H9 (cell line): ENCODE measurements at regions not wholly inside any gene's neighbourhood (a gene's known extent, or its start where the extent isn't known, plus 50 kb on each side); places are given as distances from the start of the nearest gene placed in this dataset.
A peak's percentile ranks its signal among the peaks of the same experiment; 100 is the strongest.

Experiments used
- DNase-seq: peaks from one replicate; pipeline ENCODE4 v3.0.0-alpha.2; 2017
- H2AFZ ChIP-seq: one replicate; pipeline ENCODE4 v1.6.1; 2013; ENCODE audit warnings: mild to moderate bottlenecking, low read length, control low read depth, moderate library complexity
- H2AK5ac ChIP-seq: 2 replicates; pipeline ENCODE4 v1.6.1; 2013; ENCODE audit warnings: low read length, control low read depth, mixed read lengths; ENCODE audit not compliant: insufficient read length
- H2BK120ac ChIP-seq: one replicate; pipeline ENCODE4 v1.6.1; 2013; ENCODE audit warnings: low read depth, mild to moderate bottlenecking, low read length, control low read depth, inconsistent platforms; ENCODE audit not compliant: poor library complexity, severe bottlenecking
- H2BK12ac ChIP-seq: 2 replicates; pipeline ENCODE4 v1.6.1; 2013; ENCODE audit warnings: low read length, control low read depth, mixed read lengths, low read depth; ENCODE audit not compliant: insufficient read length
- H2BK15ac ChIP-seq: 2 replicates; pipeline ENCODE4 v1.6.1; 2013; ENCODE audit warnings: low read depth, low read length, control low read depth
- H2BK20ac ChIP-seq: one replicate; pipeline ENCODE4 v1.6.1; 2013; ENCODE audit warnings: low read depth, mild to moderate bottlenecking, low read length, control low read depth, inconsistent platforms; ENCODE audit not compliant: poor library complexity, severe bottlenecking
- H2BK5ac ChIP-seq: 2 replicates; pipeline ENCODE4 v1.6.1; 2013; ENCODE audit warnings: low read length, control low read depth, mixed read lengths; ENCODE audit not compliant: insufficient read length
- H3K14ac ChIP-seq: 2 replicates; pipeline ENCODE4 v1.6.1; 2013; ENCODE audit warnings: low read length, control low read depth; ENCODE audit not compliant: insufficient read depth
- H3K18ac ChIP-seq: 2 replicates; pipeline ENCODE4 v1.6.1; 2013; ENCODE audit warnings: low read depth, mild to moderate bottlenecking, mixed read lengths, low read length, control low read depth; ENCODE audit not compliant: insufficient read length
- H3K23ac ChIP-seq: 2 replicates; pipeline ENCODE4 v1.6.1; 2013; ENCODE audit warnings: low read length, control low read depth, mixed read lengths, low read depth; ENCODE audit not compliant: insufficient read length
- H3K23me2 ChIP-seq: 2 replicates; pipeline ENCODE4 v1.6.1; 2013; ENCODE audit warnings: low read depth, mild to moderate bottlenecking, mixed read lengths, low read length, control low read depth; ENCODE audit not compliant: insufficient read length, poor library complexity, severe bottlenecking
- H3K27ac ChIP-seq: 2 replicates; pipeline ENCODE4 v1.5.1; 2013; ENCODE audit warnings: low read length, control low read depth, mixed read lengths, low read depth; ENCODE audit not compliant: insufficient read length
- H3K27me3 ChIP-seq: 2 replicates; pipeline ENCODE4 v1.6.1; 2013; ENCODE audit warnings: low read length, control low read depth, inconsistent platforms; ENCODE audit not compliant: insufficient read depth
- H3K4ac ChIP-seq: 2 replicates; pipeline ENCODE4 v1.6.1; 2013; ENCODE audit warnings: low read depth, mild to moderate bottlenecking, control low read depth, inconsistent platforms, low read length, moderate library complexity
- H3K4me1 ChIP-seq: 2 replicates; pipeline ENCODE4 v1.6.1; 2013; ENCODE audit warnings: low read length, control low read depth, inconsistent platforms; ENCODE audit not compliant: insufficient read depth
- H3K4me2 ChIP-seq: 2 replicates; pipeline ENCODE4 v1.6.1; 2013; ENCODE audit warnings: low read length, control low read depth, mixed read lengths; ENCODE audit not compliant: insufficient read length, insufficient read depth
- H3K56ac ChIP-seq: 2 replicates; pipeline ENCODE4 v1.6.1; 2013; ENCODE audit warnings: low read depth, mild to moderate bottlenecking, mixed read lengths, low read length, control low read depth; ENCODE audit not compliant: insufficient read length
- H3K79me1 ChIP-seq: 2 replicates; pipeline ENCODE4 v1.6.1; 2013; ENCODE audit warnings: low read depth, mild to moderate bottlenecking, moderate library complexity, low read length, control low read depth, inconsistent platforms; ENCODE audit not compliant: insufficient read depth, poor library complexity, severe bottlenecking
- H3K79me2 ChIP-seq: 2 replicates; pipeline ENCODE4 v1.6.1; 2013; ENCODE audit warnings: low read length, control low read depth, inconsistent platforms; ENCODE audit not compliant: insufficient read depth
- H3K9ac ChIP-seq: 2 replicates; pipeline ENCODE4 v1.6.1; 2013; ENCODE audit warnings: low read length, control low read depth, mixed read lengths; ENCODE audit not compliant: insufficient read length; ENCODE audit errors: extremely low read depth
- H3K9me3 ChIP-seq: one replicate; pipeline ENCODE4 v1.6.1; 2013; ENCODE audit warnings: low read depth, low read length, inconsistent platforms; ENCODE audit not compliant: control insufficient read depth
- H3T11ph ChIP-seq: one replicate; pipeline ENCODE4 v1.6.1; 2013; ENCODE audit warnings: mild to moderate bottlenecking, low read length, control low read depth, inconsistent platforms
- H4K20me1 ChIP-seq: one replicate; pipeline ENCODE4 v1.6.1; 2013; ENCODE audit not compliant: control insufficient read depth, insufficient read length, insufficient read depth
- H4K5ac ChIP-seq: 2 replicates; pipeline ENCODE4 v1.6.1; 2013; ENCODE audit warnings: low read depth, mild to moderate bottlenecking, mixed read lengths, low read length, control low read depth; ENCODE audit not compliant: insufficient read length
- H4K8ac ChIP-seq: replicated peaks from 2 replicates; pipeline ENCODE4 v1.6.1; 2013; ENCODE audit warnings: low read length, control low read depth, mixed read lengths, low read depth; ENCODE audit not compliant: insufficient read length
- H4K91ac ChIP-seq: 2 replicates; pipeline ENCODE4 v1.6.1; 2013; ENCODE audit warnings: low read depth, mild to moderate bottlenecking, moderate library complexity, mixed read lengths, low read length, control low read depth; ENCODE audit not compliant: insufficient read length
- H3K27ac Mint-ChIP-seq, 3 experiments: 2 replicates in 2 of 3; 3 replicates in 1 of 3; pipeline ENCODE4 v1.8.0; 2020 to 2021; ENCODE audit warnings: mixed read lengths in 3 of 3, mild to moderate bottlenecking in 1 of 3, moderate library complexity in 1 of 3
- H3K27me3 Mint-ChIP-seq: 2 replicates; pipeline ENCODE4 v1.8.0; 2021; ENCODE audit warnings: low read depth, mild to moderate bottlenecking, moderate library complexity, mixed read lengths
- H3K36me3 Mint-ChIP-seq, 3 experiments: 2 replicates in 2 of 3; 3 replicates in 1 of 3; pipeline ENCODE4 v1.8.0; 2020 to 2021; ENCODE audit warnings: low read depth in 3 of 3, mixed read lengths in 3 of 3; ENCODE audit not compliant: insufficient read depth in 1 of 3
- H3K4me1 Mint-ChIP-seq, 2 experiments: 2 replicates each; pipeline ENCODE4 v1.8.0; 2020; ENCODE audit warnings: mixed read lengths in 2 of 2
- H3K4me3 Mint-ChIP-seq, 2 experiments: 2 replicates in 1 of 2; 3 replicates in 1 of 2; pipeline ENCODE4 v1.8.0; 2020 to 2021; ENCODE audit warnings: mild to moderate bottlenecking in 2 of 2, mixed read lengths in 2 of 2, moderate library complexity in 1 of 2
- H3K9me3 Mint-ChIP-seq, 2 experiments: 2 replicates in 1 of 2; 3 replicates in 1 of 2; pipeline ENCODE4 v1.8.0; 2020; ENCODE audit warnings: mild to moderate bottlenecking in 2 of 2, mixed read lengths in 2 of 2, moderate library complexity in 1 of 2
- WGBS: extraction: QIAGEN DNeasy Blood & Tissue Kit; methylation state at CpG from one replicate; pipeline ENCODE4 v1.1.7; 2013; ENCODE audit warnings: missing lambda C conversion rate, low lambda C conversion rate, mixed read lengths; ENCODE audit not compliant: insufficient read length; ENCODE audit errors: extremely low coverage; 5-methylcytosine and 5-hydroxymethylcytosine counted together
- TF ChIP-seq, protein P1 (sequence below): fragments of 200-600 bp; sonication (generic); conservative IDR thresholded peaks from 3 replicates; pipeline ENCODE4 v1.8.0; 2021; ENCODE audit warnings: antibody characterized with exemption, mild to moderate bottlenecking

DNA sequence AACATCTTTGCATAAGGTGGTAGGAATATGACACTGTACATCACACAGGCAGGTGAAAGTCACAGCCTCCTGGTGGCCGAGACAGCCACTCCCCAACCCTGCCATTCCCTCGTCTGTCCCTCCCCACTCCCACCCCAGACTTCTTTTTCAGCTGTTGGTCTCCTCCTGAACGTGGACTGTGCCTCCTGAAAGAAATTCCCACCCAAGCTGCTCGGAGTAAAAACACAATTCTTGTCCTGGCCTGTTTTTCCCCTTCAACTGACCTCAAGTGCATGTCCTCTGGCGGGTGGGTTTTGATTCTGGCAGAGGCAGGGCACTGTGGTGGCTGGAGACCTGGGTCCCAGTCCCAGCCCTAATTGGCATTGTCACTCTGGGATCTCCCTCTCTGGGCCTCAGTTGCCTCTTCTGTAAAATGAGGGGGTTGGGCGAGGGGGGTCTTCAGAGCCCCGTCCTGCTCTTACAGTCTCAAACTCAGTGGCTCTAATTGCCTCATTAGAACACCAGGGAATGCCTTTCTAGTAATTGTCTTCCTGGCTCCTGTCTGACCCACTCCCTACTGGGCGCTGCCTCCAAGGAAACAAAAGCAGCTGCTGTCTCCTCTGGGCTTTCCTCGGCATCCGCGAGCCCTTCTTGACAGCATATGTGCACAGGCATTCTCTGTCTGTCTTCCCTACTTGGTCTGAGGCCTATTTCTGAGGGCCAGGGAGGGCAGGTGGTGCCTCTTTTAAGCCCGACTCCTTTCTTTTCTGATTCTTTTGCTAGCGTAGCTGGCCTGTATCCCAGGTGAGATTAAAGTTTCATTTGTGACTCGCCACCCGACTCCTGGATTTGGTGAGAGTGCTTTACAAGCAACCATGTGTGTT lies 186.6 kb upstream of the RMST start:
- H3K9me3 Mint-ChIP-seq: peaks cover 7 to 8% of the 10 kb centered on the region in 2 experiments; a peak in 4 of 5 replicates
- H3K4me1 Mint-ChIP-seq: peaks cover 28 to 30% of the 10 kb centered on the region in 2 experiments
- Histone ChIP-seq H3K18ac (no peak overlapping the region), H4K5ac (no peak overlapping the region), H2AFZ (no peak overlapping the region), H3K79me2 (no peaks in the 10 kb centered on the region), H3K9ac (no peak overlapping the region), H3K27ac (no peak overlapping the region), H3K23me2 (no peaks in the 10 kb centered on the region), H2BK5ac (no peak overlapping the region), H3K4ac (no peak overlapping the region), H3K4me2 (no peak overlapping the region), H3K27me3 (no peaks in the 10 kb centered on the region), H2BK12ac (no peak overlapping the region), H2AK5ac (no peak overlapping the region), H3K56ac (no peak overlapping the region), H3K79me1 (no peaks in the 10 kb centered on the region), H3T11ph (no peak overlapping the region), H4K8ac (no peak overlapping the region), H4K20me1 (no peaks in the 10 kb centered on the region), H3K23ac (no peak overlapping the region), H3K9me3 (peaks cover 9% of the 10 kb centered on the region), H2BK15ac (no peak overlapping the region), H3K4me1 (peaks cover 6% of the 10 kb centered on the region; the same call in 1 of the 2 replicates), H2BK120ac (no peak overlapping the region), H4K91ac (no peak overlapping the region), H2BK20ac (no peak overlapping the region), H3K14ac (no peak overlapping the region)
- peak overlapping the region; percentile 40 to 54; a peak in 4 of 5 replicates for H3K4me3 Mint-ChIP-seq
- WGBS: no CpG with 5 or more reads among the region's 15 CpGs
- H3K36me3 Mint-ChIP-seq: peaks cover 0 to 8% (median 2%) of the 10 kb centered on the region in 3 experiments; a peak in 3 of 7 replicates
- TF ChIP-seq, protein P1, sequence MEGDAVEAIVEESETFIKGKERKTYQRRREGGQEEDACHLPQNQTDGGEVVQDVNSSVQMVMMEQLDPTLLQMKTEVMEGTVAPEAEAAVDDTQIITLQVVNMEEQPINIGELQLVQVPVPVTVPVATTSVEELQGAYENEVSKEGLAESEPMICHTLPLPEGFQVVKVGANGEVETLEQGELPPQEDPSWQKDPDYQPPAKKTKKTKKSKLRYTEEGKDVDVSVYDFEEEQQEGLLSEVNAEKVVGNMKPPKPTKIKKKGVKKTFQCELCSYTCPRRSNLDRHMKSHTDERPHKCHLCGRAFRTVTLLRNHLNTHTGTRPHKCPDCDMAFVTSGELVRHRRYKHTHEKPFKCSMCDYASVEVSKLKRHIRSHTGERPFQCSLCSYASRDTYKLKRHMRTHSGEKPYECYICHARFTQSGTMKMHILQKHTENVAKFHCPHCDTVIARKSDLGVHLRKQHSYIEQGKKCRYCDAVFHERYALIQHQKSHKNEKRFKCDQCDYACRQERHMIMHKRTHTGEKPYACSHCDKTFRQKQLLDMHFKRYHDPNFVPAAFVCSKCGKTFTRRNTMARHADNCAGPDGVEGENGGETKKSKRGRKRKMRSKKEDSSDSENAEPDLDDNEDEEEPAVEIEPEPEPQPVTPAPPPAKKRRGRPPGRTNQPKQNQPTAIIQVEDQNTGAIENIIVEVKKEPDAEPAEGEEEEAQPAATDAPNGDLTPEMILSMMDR: peak; percentile 25; the same call in 1 of the 3 replicates
- H3K27ac Mint-ChIP-seq: peak overlapping the region; percentile 0 to 87 (median 51); a peak in 6 of 7 replicates
- DNase-seq: peak; percentile 64
- H3K27me3 Mint-ChIP-seq: peaks cover 25% of the 10 kb centered on the region
